HG02970 (cell line): ENCODE measurements at regions not wholly inside any gene's neighbourhood (a gene's known extent, or its start where the extent isn't known, plus 50 kb on each side); places are given as distances from the start of the nearest gene placed in this dataset.
"Not testable (repeated sequence)": the region's sequence is repeated elsewhere in the genome, so short reads cannot be mapped to it uniquely, and the experiment has no call there.

Source experiments
- ATAC-seq: cut with Tn5 transposase; IDR thresholded peaks from one replicate; pipeline ENCODE4 v1.9.1; 2021; ENCODE audit warnings: mild to moderate bottlenecking, moderate library complexity, moderate number of reproducible peaks; ENCODE audit not compliant: unreplicated experiment, low FRiP score

DNA sequence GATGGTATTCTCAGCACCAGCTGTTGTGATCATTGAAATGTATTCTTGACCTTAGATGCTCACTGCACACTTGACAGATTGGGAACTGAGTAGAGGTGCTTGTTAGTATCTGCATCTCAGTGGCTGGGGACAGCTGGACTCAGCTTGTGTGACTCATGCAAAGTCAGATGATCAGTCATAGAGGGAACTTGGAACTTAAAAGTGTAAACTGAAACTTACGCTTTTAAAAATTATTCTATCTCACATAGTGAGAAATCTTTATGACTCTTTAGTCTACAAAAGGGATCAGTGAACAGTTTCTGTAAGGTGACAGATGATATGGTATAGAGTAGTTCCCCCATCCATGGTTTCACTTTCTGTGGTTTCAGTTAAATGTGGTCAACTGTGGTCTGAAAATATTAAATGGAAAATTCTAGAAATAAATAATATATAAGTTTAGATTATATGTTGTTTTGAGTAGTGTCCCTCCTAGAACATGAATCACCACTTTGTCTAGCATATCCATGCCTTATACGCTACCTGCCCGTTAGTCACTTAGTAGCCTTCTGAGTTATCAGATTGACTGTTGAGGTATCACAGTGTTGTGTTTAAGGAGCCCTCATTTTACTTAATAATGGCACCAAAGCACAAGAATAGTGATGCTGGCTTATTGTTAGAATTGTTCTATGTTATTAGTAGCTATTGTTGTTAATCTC, 135.6 kb upstream of the ZNF658 start:
- ATAC-seq = peak; percentile 98

GRCh38 chr9:66765531-66765930, 135.0 kb upstream of the ZNF658 start:
- not testable (repeated sequence) for ATAC-seq

DNA sequence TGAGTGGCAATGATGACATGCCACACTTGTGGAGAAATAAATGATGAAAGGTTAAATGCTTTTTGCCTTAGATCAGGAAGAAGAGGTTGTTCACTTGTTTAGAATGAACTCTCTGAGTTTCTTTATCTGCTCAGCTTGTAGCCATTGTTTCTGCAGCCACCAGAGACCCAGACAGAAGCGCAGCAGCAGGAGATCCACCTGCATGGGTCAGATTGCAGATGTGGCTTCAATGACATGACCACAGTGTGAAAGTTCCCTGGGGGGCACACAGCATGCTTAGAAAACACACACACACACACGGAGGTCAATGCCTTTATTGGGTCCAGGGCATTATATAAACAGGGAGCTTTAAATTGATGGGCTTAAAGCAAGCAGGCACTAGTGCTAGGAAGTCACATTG, 129.0 kb upstream of the ZNF658 start:
- not testable (repeated sequence) for ATAC-seq

GRCh38 chr9:66774618-66775017, 125.9 kb upstream of the ZNF658 start:
- not testable (repeated sequence) for ATAC-seq

DNA sequence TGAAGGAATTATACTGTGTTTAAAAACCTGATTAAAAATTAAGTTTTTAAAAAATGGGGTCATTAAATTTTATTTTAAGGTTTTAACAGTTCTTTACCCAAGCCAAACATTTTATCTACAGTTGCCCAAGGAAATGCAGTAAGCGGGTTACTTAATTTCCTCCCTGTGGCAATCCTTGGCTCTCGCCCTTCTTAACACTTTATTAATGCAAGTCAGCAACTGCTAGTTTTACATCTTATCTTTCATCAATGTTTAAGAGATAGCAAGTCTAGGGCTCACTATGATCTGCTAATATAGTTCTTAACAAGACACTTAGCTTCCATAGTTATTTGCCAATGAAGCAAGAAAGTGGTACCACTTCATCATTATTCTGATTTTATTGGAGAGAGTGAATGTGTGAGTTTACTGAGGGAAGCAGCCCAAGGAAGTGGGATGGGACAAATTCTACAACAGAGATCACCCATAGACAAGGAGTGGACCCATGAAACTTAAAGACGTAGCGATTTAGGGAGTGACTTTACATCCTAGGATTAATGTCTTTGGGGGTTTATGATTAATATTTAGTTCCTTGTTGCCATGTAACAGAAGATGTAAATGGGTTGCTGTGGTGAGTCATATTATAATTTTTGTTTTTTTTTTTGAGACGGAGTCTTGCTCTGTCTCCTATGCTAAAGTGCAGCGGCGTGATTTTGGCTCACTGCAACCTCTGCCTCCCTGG, 120.4 kb upstream of the ZNF658 start:
- ATAC-seq = not testable (repeated sequence)

DNA sequence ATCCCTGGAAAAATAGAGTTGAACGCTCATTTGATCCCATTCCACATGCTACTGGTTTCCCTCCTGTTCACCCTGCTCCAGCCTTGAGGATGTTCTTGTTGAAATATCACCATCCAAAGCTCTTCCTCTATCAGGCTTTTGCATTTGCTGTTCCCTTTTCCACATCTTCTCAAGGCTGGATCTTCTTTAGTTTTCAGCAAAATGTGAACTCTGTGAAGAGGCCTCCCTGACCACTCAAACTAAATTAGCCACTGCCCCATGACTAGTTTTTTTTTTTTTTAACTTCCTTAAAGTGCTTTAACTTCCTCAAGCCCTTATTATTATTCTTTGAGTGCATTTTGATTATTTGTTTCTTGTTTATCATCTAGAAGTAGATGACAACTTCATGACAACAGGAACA, 119.3 kb upstream of the ZNF658 start:
- ATAC-seq = not testable (repeated sequence)

DNA sequence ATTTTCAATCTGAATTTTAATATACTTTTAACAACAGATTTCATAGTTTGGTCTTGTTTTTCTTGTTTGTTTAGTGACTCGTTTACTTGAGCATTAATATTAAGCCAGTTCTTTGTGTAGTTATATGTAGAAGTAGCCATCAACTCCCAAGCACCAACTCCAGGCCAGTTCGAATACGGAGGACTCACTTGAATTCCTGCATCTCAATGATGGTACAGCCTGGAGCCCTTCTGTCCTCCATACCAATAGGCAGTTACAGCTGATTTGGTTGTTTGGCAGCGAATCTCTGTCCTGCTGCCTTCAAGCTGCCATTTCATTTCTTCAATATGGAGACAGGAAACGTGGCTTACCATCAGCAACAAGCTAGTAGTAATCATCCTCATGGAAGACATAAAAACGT, 118.5 kb upstream of the ZNF658 start:
- not testable (repeated sequence) for ATAC-seq

DNA sequence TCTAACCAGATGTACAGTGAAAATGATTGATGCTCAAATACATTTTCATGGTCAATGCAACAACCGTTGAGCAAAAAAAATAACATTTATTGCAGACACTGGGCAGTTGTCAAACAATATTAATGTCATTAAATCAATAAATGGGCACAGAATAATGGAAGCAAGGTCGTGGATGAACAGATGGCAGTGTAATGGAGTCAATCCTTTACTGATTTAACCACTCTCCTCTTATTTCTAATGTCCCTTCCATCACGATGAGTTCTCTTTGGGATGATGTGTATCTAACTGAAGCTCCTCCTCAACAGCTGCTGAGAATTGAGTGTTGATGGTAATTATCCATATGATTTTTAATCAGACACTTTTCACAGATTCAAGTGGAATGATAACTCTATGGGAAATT, 114.9 kb upstream of the ZNF658 start:
- not testable (repeated sequence) for ATAC-seq

- ATAC-seq = not testable (repeated sequence)
Observed at GRCh38 chr9:66791092-66791750, 109.3 kb upstream of the ZNF658 start.

DNA sequence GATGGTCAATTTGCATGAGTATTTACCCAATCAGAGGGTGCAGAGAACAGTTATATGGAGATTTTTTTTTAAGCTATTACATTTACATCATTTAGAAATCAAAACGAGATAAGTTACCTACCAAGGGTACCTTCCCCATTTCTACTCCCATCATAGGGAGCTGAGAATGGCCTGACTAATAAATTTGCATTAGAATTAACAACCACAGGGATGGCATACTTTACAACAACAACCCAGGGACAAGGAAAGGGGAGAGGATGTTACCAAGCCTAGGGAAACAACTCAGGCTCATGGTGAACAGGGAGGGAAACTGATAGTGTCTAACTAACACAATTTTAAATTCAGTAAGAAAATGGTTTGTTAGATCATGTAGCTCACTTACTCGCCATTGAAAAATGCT, 105.8 kb upstream of the ZNF658 start:
- ATAC-seq = not testable (repeated sequence)

GRCh38 chr9:66795723-66796503, 104.6 kb upstream of the ZNF658 start:
- not testable (repeated sequence) for ATAC-seq

- not testable (repeated sequence) for ATAC-seq
Observed at GRCh38 chr9:66797905-66798616, 102.5 kb upstream of the ZNF658 start.

- not testable (repeated sequence) for ATAC-seq
Observed at GRCh38 chr9:66803619-66804018, 96.9 kb upstream of the ZNF658 start.

GRCh38 chr9:66810247-66810646, 90.3 kb upstream of the ZNF658 start:
- not testable (repeated sequence) for ATAC-seq

- not testable (repeated sequence) for ATAC-seq
Observed at GRCh38 chr9:66812367-66812766, 88.2 kb upstream of the ZNF658 start.

- ATAC-seq = not testable (repeated sequence)
Observed at GRCh38 chr9:66812967-66813366, 87.6 kb upstream of the ZNF658 start.

GRCh38 chr9:66814038-66814437, 86.5 kb upstream of the ZNF658 start:
- not testable (repeated sequence) for ATAC-seq

- ATAC-seq = not testable (repeated sequence)
Observed at GRCh38 chr9:66819510-66819909, 81.0 kb upstream of the ZNF658 start.

DNA sequence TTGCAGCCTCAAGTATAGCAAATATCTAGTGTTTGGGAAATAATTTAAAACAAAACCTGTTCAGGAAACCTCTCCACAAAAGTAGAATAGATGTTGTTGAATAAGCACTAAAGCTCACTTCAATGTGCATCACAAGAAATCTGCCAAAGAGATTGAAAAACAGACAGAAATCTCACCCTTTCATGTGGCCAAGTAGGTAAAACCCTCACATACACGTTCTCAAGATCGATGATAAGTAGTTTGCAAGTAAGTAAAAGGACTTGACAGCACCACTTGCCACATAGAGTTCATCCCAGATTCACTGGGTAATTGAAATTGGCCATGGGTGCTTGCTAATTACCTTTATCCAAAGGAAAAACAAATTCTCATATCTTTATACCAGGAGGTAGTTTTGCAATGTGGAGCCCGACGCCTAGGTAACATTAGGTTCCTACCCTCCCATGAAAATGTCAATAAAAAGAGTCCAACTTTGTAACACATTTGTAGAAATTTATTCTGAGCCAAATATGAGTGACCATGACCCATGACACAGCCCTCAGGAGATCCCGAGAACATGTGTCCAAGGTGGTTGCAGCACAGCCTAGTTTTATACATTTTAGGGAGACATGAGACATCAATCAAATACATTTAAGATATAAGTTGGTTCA, 80.4 kb upstream of the ZNF658 start:
- ATAC-seq = not testable (repeated sequence)
